Heart right ventricle (tissue), 16 donors: ENCODE measurements at regions not wholly inside any gene's neighbourhood (a gene's known extent, or its start where the extent isn't known, plus 50 kb on each side); places are given as distances from the start of the nearest gene placed in this dataset.

ENCODE experiments used
- ATAC-seq, 8 donors: fragments of 200-7000 bp; cut with Tn5 transposase; one replicate each; pipeline ENCODE4 v1.9.1; 2020; ENCODE audit warnings: mild to moderate bottlenecking in 8 of 8, moderate library complexity in 8 of 8, moderate number of reproducible peaks in 1 of 8
- DNase-seq, 2 donors: peaks; one replicate each; pipeline ENCODE4 v3.0.0-alpha.2; 2020
- H3K27ac ChIP-seq, 10 donors: fragments of 200-600 bp; sonication (generic) in 2 of 10; one replicate each; pipeline versions ENCODE4 v1.5.0 to v1.8.0; 2020 to 2022; ENCODE audit warnings: mild to moderate bottlenecking in 3 of 10
- H3K27me3 ChIP-seq, 7 donors: fragments of 200-600 bp; one replicate each; pipeline ENCODE4 v1.8.0; 2021 to 2022; ENCODE audit warnings: mild to moderate bottlenecking in 2 of 7
- H3K36me3 ChIP-seq, 9 donors: fragments of 200-600 bp; sonication (generic) in 1 of 9; one replicate each; pipeline versions ENCODE4 v1.5.0 to v1.8.0; 2020 to 2022; ENCODE audit warnings: mild to moderate bottlenecking in 2 of 9
- H3K4me1 ChIP-seq, 9 donors: fragments of 200-600 bp; sonication (generic) in 1 of 9; one replicate each; pipeline versions ENCODE4 v1.5.0 to v1.8.0; 2020 to 2022; ENCODE audit warnings: mild to moderate bottlenecking in 4 of 9
- H3K4me3 ChIP-seq, 10 donors: fragments of 200-600 bp; sonication (generic) in 2 of 10; one replicate each; pipeline versions ENCODE4 v1.5.0 to v1.8.0; 2020 to 2022; ENCODE audit warnings: mild to moderate bottlenecking in 7 of 10, moderate library complexity in 2 of 10
- H3K9me3 ChIP-seq, 11 donors: fragments of 200-600 bp in 10 of 11; sonication (generic) in 2 of 11; one replicate each; pipeline versions ENCODE4 v1.5.0 to v1.8.0; 2013 to 2022; ENCODE audit warnings: mild to moderate bottlenecking in 2 of 11, control low read depth in 1 of 11, moderate library complexity in 1 of 11
- WGBS, 2 donors: extraction: QIAGEN DNeasy Blood & Tissue Kit; methylation state at CpG; one replicate each; pipeline ENCODE4 v1.1.7; 2013; ENCODE audit warnings: inconsistent platforms in 1 of 2; 5-methylcytosine and 5-hydroxymethylcytosine counted together
- intact Hi-C, 10 donors: fragments of 100-400 bp; cut with DNase I; formaldehyde crosslinking; loops; one replicate each; pipeline versions ENCODE4 v1.11.1 to v1.14.2; 2022
- TF ChIP-seq, protein P1 (sequence below), 9 donors: fragments of 200-600 bp; sonication (generic) in 2 of 9; IDR thresholded peaks; one replicate each; pipeline versions ENCODE4 v1.5.0 to v1.8.0; 2021 to 2022; ENCODE audit warnings: antibody characterized with exemption in 9 of 9, mild to moderate bottlenecking in 5 of 9, moderate library complexity in 1 of 9
- donor health status: Arrhythmogenic right ventricular cardiomyopathy.
- donor health status: ischemic (EF 13 %, LVEDD 7.1; RV severe dilation, severe dysfunction).
- donor health status: healthy with polysubstance abuse.
- donor health status: DM: no; HTN: yes; CAD: no.
- donor health status: DM: no; HTN: no; CAD: no.
- donor health status: ischemic (EF 25% LVEDD 6.9; RV normal size, moderate dysfunction).
- donor health status: ischemic (EF 25% LVEDD 5.7; RV mildly dilated, moderate dysfunction).
- donor health status: healthy.
- donor health status: DM: yes; HTN: yes; CAD: no.
- donor health status: Ischemic cardiomyopathy.
- donor health status: ischemic (EF 35%, LVEDD 5.7; RV mildly dilated, moderate dysfunction).
- donor health status: nonischemic (EF 11% LVEDD 7.7; RV severe dilation, severe dysfunction).
- donor health status: DM: yes; HTN: yes; CAD: no.
- donor health status: PGD.
- donor health status: ischemic (EF 29% LVEDD 5.4; RV normal size, mild dysfunction).
- donor health status: nonischemic (EF 23%, LVEDD 6.1; RV moderate dilation, normal function).

DNA sequence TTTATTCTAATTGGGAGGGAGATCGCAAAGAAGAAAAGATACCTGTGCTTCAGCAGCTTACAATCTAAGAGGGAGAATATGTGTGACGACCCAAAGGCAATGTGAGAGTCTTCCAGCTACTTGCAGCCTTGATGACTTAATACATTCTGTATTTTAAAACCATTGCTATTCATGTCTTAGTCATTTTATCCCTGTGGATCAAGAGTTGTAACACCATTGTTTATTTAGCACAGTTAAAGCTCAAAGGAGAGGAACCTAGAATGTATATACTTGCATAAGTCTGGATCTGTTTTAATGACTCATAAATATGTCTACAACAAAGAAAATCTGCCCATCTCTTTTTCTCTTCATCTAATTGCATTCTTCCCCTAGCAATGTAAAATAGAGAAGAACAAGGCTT is 117.9 kb upstream of the DLX6 start:
- intact Hi-C loops, result no loop called here

DNA sequence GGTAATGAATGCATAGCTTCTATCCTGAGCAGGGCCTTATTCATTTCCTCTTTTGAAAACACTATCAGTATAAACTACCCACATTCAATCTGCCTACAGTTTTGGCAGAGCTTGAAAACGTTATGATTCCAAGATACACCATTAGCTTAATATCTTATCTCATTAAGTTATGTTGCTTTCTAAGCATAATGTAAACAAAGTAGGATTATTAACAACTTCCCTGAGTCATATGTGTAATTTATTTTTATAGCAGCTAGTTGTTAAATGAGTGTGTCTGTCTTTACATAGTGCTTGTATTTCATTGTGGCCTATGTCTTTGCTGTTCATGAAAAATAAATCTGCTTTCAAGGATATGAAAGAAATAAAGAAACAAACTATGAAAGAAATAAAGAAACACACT is 106.2 kb upstream of the DLX6 start:
- Histone ChIP-seq H3K27me3 (peaks cover 0 to 2% (median 0%) of the 10 kb centered on the region in 7 donors), H3K4me3 (no peak overlapping the region), H3K9me3 (no peaks in the 10 kb centered on the region), H3K36me3 (no peaks in the 10 kb centered on the region), H3K27ac (no peak overlapping the region), H3K4me1 (no peaks in the 10 kb centered on the region)
- TF ChIP-seq, protein P1, sequence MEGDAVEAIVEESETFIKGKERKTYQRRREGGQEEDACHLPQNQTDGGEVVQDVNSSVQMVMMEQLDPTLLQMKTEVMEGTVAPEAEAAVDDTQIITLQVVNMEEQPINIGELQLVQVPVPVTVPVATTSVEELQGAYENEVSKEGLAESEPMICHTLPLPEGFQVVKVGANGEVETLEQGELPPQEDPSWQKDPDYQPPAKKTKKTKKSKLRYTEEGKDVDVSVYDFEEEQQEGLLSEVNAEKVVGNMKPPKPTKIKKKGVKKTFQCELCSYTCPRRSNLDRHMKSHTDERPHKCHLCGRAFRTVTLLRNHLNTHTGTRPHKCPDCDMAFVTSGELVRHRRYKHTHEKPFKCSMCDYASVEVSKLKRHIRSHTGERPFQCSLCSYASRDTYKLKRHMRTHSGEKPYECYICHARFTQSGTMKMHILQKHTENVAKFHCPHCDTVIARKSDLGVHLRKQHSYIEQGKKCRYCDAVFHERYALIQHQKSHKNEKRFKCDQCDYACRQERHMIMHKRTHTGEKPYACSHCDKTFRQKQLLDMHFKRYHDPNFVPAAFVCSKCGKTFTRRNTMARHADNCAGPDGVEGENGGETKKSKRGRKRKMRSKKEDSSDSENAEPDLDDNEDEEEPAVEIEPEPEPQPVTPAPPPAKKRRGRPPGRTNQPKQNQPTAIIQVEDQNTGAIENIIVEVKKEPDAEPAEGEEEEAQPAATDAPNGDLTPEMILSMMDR (IDR thresholded peaks at IDR 0.05), result no peak
- 33 to 49% methylated on average over 1 of the region's 1 CpG for WGBS, 2 donors
- ATAC-seq (no peak), DNase-seq (no peak)
- intact Hi-C loops, result no loop called here

More for the DNA sequence above, 117.9 kb upstream of the DLX6 start:
- Histone ChIP-seq H3K27me3 (no peaks in the 10 kb centered on the region), H3K4me3 (no peak overlapping the region), H3K9me3 (no peaks in the 10 kb centered on the region), H3K36me3 (no peaks in the 10 kb centered on the region), H3K27ac (no peak overlapping the region), H3K4me1 (no peaks in the 10 kb centered on the region)
- WGBS, 2 donors, result 80 to 82% methylated on average over 2 of the region's 2 CpGs
- DNase-seq (no peak), ATAC-seq (no peak)
- TF ChIP-seq, protein P1 (IDR thresholded peaks at IDR 0.05), result no peak

DNA sequence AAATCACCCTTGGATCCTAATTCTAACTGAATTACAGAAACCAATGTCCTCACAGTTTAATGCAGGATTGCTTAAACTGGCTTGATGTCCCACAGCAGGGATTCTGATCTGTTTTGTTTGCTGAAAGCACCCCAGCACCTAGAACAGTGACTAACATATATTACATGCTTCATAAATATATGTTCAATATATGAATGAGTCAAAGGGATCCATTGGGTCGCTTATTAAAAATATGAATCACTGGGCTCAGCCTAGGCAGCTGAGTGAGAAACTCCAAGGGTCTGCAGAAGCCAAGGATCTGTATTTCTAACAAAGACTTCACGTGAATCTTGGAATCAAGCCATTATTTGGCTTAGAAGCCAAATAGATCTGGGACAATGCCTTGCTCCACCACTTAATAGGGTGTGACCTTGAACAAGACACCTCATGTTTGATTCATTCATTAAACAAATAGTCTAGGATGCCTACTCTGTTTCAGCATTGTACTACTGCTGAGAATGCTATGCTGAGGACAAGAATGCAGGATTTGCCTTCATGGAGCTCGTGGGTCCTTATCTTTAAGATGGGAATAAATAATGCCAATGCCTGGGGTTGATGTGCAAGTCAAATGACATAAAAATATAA is 103.4 kb upstream of the DLX6 start:
- DNase-seq (no peak), ATAC-seq (no peak)
- intact Hi-C loops, result no loop called here
- Histone ChIP-seq H3K9me3 (no peaks in the 10 kb centered on the region), H3K36me3 (no peaks in the 10 kb centered on the region), H3K4me1 (no peaks in the 10 kb centered on the region), H3K27me3 (no peaks in the 10 kb centered on the region), H3K27ac (no peak overlapping the region), H3K4me3 (no peak overlapping the region)
- TF ChIP-seq, protein P1 (IDR thresholded peaks at IDR 0.05), result no peak
- 55 to 59% methylated on average over 3 of the region's 3 CpGs for WGBS, 2 donors

- intact Hi-C loops, result no loop called here
These were observed 101.4 kb upstream of the DLX6 start for GRCh38 chr7:96903906-96904305.

More at GRCh38 chr7:96903906-96904305, 101.4 kb upstream of the DLX6 start:
- Histone ChIP-seq H3K9me3 (no peaks in the 10 kb centered on the region), H3K27ac (no peak overlapping the region), H3K4me1 (no peaks in the 10 kb centered on the region), H3K27me3 (no peaks in the 10 kb centered on the region), H3K4me3 (no peak overlapping the region), H3K36me3 (no peaks in the 10 kb centered on the region)
- TF ChIP-seq, protein P1 (IDR thresholded peaks at IDR 0.05), result no peak
- ATAC-seq, result no peak
- no peak for DNase-seq
